ENCODE measurements at regions not wholly inside any gene's neighbourhood (a gene's known extent, or its start where the extent isn't known, plus 50 kb on each side); places are given as distances from the start of the nearest gene placed in this dataset.

DNA sequence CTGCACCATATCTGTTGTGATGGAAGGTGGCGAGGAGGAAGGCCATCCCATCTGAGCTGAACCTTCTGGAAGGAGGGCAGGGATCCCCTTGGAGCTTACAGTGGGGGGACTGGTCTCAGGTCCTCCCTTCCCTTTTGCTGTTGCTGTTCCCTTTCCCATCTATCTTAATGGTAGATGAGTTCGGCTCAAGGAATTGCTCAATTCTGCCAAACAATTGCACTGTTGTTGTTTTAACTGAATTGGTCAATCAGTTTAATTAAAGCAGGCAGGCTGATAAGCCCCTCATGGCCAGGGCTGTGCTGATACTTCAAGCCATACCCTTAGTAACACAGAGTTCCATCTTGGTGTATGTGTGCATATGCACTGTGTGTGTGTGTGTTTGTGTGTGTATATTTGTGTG is 220.4 kb upstream of the FOXF1 start:
- Mint-ChIP-seq H3K4me3 (no peak overlapping the region), H3K27me3 (peaks cover 84 to 95% of the 10 kb centered on the region in 2 donors), H3K36me3 (no peaks in the 10 kb centered on the region), H3K27ac (no peak overlapping the region), H3K9me3 (no peaks in the 10 kb centered on the region), H3K4me1 (peaks cover 0 to 2% of the 10 kb centered on the region in 2 donors)
- ATAC-seq (replicated peaks) (no peak), DNase-seq (no peak)

DNA sequence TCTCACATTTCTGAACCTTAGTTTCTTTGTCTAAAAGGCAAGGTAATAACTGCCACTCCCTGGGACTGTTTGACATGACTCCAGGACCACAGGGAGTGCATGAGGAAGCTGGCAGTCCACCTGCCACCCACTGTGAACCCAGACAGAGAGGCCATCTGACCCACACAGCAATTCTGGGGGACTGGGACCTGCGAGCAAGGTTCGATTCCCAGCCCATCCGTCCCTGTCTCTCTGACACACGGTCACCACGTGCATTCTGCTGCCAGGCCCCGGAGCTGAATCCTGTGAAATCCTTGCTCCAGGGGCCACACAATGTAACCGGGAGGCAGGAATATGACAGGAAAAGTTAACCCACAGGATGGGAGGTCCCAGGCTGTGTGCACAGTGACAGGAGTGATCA is 218.8 kb upstream of the FOXF1 start:
- Mint-ChIP-seq H3K27me3 (peaks cover 86 to 95% of the 10 kb centered on the region in 2 donors), H3K4me1 (peaks cover 0 to 2% of the 10 kb centered on the region in 2 donors), H3K4me3 (no peak overlapping the region), H3K9me3 (peaks cover 0 to 2% of the 10 kb centered on the region in 2 donors), H3K27ac (no peak overlapping the region), H3K36me3 (no peaks in the 10 kb centered on the region)
- DNase-seq (no peak), ATAC-seq (replicated peaks) (no peak)

DNA sequence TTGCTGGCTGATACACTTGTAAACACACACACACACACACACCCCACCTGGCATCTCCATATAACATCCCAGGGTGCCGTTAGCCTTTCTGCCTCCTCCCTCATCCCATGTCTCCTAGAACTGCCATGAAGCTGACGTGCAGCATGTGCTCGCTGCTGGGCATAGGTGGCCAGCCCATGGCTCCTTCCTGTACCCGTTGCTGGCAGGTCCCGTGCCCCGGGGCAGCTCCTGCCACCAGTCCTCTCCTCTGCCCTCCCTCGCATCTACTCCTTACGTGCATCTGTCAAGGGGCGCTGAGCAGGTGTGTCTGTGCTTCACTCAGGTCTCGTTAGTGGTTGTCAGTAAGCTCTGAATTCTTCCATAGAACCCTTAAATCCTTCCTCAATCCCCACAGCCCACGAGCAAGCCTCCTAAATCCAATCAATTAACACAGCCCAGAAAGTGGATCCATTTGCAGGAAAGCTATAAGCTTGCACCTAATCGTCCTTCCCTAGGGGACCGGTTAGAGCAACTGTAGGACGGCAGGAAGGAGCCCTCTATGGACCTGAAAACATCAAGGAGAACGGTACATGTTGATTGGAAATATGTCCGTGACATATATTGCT is 218.1 kb upstream of the FOXF1 start:
- H3K4me1 Mint-ChIP-seq, result peaks cover 0 to 2% of the 10 kb centered on the region in 2 donors
- peaks cover 0 to 2% of the 10 kb centered on the region in 2 donors for H3K9me3 Mint-ChIP-seq
- H3K27me3 Mint-ChIP-seq, result peaks cover 88 to 95% of the 10 kb centered on the region in 2 donors
- no peak overlapping the region for H3K4me3 Mint-ChIP-seq
- no peak for ATAC-seq (replicated peaks)
- no peaks in the 10 kb centered on the region for H3K36me3 Mint-ChIP-seq
- DNase-seq, result no peak
- H3K27ac Mint-ChIP-seq, result no peak overlapping the region

- H3K4me1 Mint-ChIP-seq, result no peaks in the 10 kb centered on the region
- H3K36me3 Mint-ChIP-seq, result no peaks in the 10 kb centered on the region
- DNase-seq (no peak), ATAC-seq (replicated peaks) (no peak)
- H3K4me3 Mint-ChIP-seq, result no peak overlapping the region
- peaks cover 88 to 95% of the 10 kb centered on the region in 2 donors for H3K27me3 Mint-ChIP-seq
- H3K27ac Mint-ChIP-seq, result no peak overlapping the region
- H3K9me3 Mint-ChIP-seq, result peaks cover 0 to 2% of the 10 kb centered on the region in 2 donors
These were observed 217.4 kb upstream of the FOXF1 start for GRCh38 chr16:86292942-86293341.

- H3K27me3 Mint-ChIP-seq, result peaks cover 88 to 95% of the 10 kb centered on the region in 2 donors
- no peak overlapping the region for H3K27ac Mint-ChIP-seq
- no peaks in the 10 kb centered on the region for H3K4me1 Mint-ChIP-seq
- ATAC-seq (replicated peaks), result no peak
- no peak for DNase-seq
- no peak overlapping the region for H3K4me3 Mint-ChIP-seq
- H3K9me3 Mint-ChIP-seq, result peaks cover 0 to 2% of the 10 kb centered on the region in 2 donors
- H3K36me3 Mint-ChIP-seq, result no peaks in the 10 kb centered on the region
These were observed 216.4 kb upstream of the FOXF1 start for GRCh38 chr16:86293906-86294305.

DNA sequence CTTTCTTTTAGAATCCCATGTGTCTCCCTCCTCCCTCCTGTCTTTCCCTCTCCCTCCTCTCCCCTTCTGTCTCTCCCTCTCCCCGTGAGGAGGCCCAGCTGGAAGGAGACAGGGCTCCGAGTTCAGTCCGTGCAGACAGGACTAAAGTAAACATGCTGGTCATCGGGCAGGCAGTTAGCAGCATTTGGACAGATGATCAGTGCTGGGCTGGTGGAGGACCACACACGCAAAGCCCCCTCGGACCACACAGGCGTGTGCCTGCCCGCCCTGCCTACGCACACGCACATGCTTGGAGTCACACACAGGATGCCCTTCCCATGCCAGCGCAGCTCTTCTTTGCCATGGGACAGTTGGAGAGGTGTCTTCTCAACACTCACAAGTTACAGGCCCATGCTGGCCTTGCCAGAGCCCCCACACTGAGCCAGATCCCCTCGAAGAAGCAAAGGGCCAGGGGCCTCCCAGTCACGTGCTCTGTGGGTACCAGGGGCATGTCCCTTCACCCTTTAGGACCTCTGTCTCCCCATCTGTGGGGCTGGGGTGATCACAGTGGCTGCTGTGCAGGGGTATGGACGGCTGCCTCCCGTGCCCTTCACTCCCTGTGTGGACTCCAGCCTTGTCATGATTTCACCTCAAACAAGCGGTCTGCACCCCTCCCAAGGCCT is 215.7 kb upstream of the FOXF1 start:
- H3K9me3 Mint-ChIP-seq, result peaks cover 0 to 2% of the 10 kb centered on the region in 2 donors
- no peaks in the 10 kb centered on the region for H3K36me3 Mint-ChIP-seq

GRCh38 chr16:86296256-86296655 is 214.1 kb upstream of the FOXF1 start:
- Mint-ChIP-seq H3K36me3 (no peaks in the 10 kb centered on the region), H3K4me1 (peaks cover 0 to 5% of the 10 kb centered on the region in 2 donors), H3K9me3 (peaks cover 0 to 2% of the 10 kb centered on the region in 2 donors), H3K27me3 (peaks cover 81 to 91% of the 10 kb centered on the region in 2 donors), H3K4me3 (no peak overlapping the region), H3K27ac (no peak overlapping the region)
- DNase-seq, result no peak
- no peak for ATAC-seq (replicated peaks)

More for the DNA sequence above, 215.7 kb upstream of the FOXF1 start:
- Mint-ChIP-seq H3K4me1 (no peaks in the 10 kb centered on the region), H3K27ac (no peak overlapping the region), H3K4me3 (no peak overlapping the region), H3K27me3 (peaks cover 86 to 93% of the 10 kb centered on the region in 2 donors)
- no peak for ATAC-seq (replicated peaks)
- no peak for DNase-seq

DNA sequence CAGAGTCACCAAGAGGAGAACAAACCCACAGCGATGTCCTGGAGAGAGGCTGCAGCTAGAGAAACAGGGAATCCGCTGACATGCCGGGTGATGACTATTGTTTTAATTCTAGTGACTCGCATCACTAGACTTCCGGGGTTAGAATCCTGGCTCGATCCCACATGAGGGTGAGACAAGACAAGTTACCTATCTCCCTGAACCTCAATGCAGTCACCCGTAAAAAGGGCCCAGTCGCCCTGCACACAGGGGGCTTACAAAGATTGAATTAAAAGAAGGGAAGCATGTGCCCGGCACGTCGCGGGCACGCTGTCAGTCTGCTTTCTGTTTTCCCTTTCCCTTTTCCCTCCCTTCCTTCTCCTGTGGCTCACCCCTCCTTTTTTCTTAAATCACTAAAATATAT is 212.9 kb upstream of the FOXF1 start:
- Mint-ChIP-seq H3K27me3 (peaks cover 79 to 91% of the 10 kb centered on the region in 2 donors), H3K36me3 (no peaks in the 10 kb centered on the region), H3K4me3 (peak overlapping the region in 1 of 2 donors; percentile 17), H3K9me3 (peaks cover 0 to 2% of the 10 kb centered on the region in 2 donors), H3K4me1 (peaks cover 0 to 5% of the 10 kb centered on the region in 2 donors), H3K27ac (no peak overlapping the region)
- ATAC-seq (replicated peaks) (no peak), DNase-seq (no peak)

DNA sequence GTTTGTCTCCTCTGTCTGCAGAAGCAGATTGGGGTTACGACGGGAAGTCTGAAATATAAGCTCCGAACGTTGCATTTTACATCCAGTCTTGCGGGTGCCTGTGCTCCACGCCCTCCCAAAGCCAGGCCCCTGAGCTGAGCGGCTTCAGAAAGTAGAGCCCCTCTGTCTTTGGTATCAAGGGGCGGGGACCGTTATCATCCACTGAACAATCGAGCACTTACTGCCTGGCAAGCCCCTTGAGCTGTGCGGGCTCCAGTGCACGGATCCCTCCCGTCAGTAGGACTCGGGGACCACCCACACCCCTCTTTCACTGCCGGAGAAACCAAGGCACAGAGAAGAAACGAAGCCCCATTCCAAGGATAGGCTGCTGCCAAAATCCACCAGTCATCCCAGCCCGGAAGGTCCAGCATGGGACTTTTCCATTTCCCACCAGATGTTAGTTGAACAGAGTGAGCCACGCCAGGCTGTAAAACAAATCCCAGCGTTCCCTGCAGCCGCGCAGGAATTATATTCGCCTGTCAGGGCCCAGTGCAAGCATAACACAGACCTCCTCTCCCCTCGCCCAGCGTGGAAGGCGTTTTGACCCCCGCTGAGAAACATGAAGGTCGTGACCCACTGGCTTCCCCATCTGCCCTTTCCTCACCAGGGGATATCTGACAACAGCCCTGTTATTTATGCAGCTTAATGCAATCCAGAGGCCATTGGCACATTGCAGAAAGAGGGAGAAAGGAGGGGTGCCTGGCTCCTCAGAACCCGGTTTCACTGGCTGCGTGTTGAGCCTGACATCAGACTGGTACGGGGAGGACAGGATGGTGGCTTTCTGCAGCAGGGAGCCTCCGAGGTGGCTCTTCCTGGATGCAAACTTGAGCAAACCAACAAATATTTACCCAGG is 212.2 kb upstream of the FOXF1 start:
- Mint-ChIP-seq H3K36me3 (no peaks in the 10 kb centered on the region), H3K9me3 (peaks cover 0 to 2% of the 10 kb centered on the region in 2 donors), H3K4me1 (peaks cover 0 to 5% of the 10 kb centered on the region in 2 donors), H3K27me3 (peaks cover 74 to 88% of the 10 kb centered on the region in 2 donors), H3K4me3 (peak overlapping the region in 1 of 2 donors; percentile 17), H3K27ac (no peak overlapping the region)
- no peak for DNase-seq
- no peak for ATAC-seq (replicated peaks)

- Mint-ChIP-seq H3K36me3 (no peaks in the 10 kb centered on the region), H3K9me3 (peaks cover 0 to 2% of the 10 kb centered on the region in 2 donors), H3K27me3 (peaks cover 69 to 83% of the 10 kb centered on the region in 2 donors), H3K27ac (no peak overlapping the region), H3K4me1 (peaks cover 0 to 5% of the 10 kb centered on the region in 2 donors), H3K4me3 (no peak overlapping the region)
- DNase-seq, result no peak
- ATAC-seq (replicated peaks), result no peak
These were observed 211.6 kb upstream of the FOXF1 start for GRCh38 chr16:86298758-86299134.

DNA sequence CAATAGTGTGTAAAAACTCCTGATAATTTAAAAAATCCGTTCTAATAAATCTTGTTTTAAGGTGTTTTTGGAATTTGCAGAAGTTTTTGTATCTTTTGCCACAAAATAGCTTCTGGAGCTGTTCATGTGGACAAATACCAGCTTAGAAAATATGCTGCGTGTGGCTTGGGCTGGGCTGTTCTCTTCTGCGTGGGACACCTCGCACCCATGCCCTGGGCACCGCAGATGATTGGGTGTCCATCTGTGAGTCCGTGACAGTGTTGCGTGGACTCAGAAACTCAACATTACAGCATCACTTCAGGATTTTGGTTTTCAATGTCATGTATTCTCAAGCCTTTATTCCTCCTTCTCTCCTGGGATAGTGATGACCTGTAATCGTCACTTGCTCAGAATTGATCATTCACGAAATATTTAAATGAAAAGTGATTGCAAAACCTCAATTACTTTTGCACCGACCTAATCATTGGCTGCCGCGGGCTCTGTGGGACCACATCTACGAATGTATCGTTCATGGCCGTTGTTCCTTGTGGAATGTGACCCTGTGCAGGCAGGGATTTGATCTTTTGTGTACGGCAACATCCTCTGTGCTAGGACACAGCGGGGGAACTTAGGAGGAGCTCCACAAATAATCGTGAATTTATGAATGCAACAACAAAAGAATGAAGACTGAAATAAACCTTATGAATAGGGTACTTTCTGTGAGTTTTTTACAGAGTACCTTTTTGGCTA is 210.3 kb upstream of the FOXF1 start:
- H3K27me3 Mint-ChIP-seq, result peaks cover 63 to 70% of the 10 kb centered on the region in 2 donors
- no peak overlapping the region for H3K27ac Mint-ChIP-seq
- ATAC-seq (replicated peaks), result no peak
- H3K36me3 Mint-ChIP-seq, result no peaks in the 10 kb centered on the region
- peaks cover 0 to 2% of the 10 kb centered on the region in 2 donors for H3K9me3 Mint-ChIP-seq
- peaks cover 0 to 5% of the 10 kb centered on the region in 2 donors for H3K4me1 Mint-ChIP-seq
- no peak overlapping the region for H3K4me3 Mint-ChIP-seq
- no peak for DNase-seq

- H3K27me3 Mint-ChIP-seq, result peaks cover 59 to 62% of the 10 kb centered on the region in 2 donors
- H3K27ac Mint-ChIP-seq, result peak overlapping the region; percentile 6
- H3K9me3 Mint-ChIP-seq, result no peaks in the 10 kb centered on the region
- DNase-seq (no peak), ATAC-seq (replicated peaks) (no peak)
- H3K4me3 Mint-ChIP-seq, result no peak overlapping the region
- peaks cover 0 to 5% of the 10 kb centered on the region in 2 donors for H3K4me1 Mint-ChIP-seq
- H3K36me3 Mint-ChIP-seq, result no peaks in the 10 kb centered on the region
These were observed 209.4 kb upstream of the FOXF1 start for GRCh38 chr16:86300746-86301481.

GRCh38 chr16:86302421-86303109 is 207.8 kb upstream of the FOXF1 start:
- H3K9me3 Mint-ChIP-seq, result no peaks in the 10 kb centered on the region
- H3K27me3 Mint-ChIP-seq, result peaks cover 51 to 53% of the 10 kb centered on the region in 2 donors
- H3K4me3 Mint-ChIP-seq, result no peak overlapping the region
- no peak overlapping the region for H3K27ac Mint-ChIP-seq
- ATAC-seq (replicated peaks) (no peak), DNase-seq (no peak)
- H3K4me1 Mint-ChIP-seq, result peaks cover 0 to 5% of the 10 kb centered on the region in 2 donors
- no peaks in the 10 kb centered on the region for H3K36me3 Mint-ChIP-seq

Data from stimulated activated naive B cell treated with anti-CD40 and anti-IgM and Interleukin-4, amounts not matched to agents 10 μg/mL and 1 μg/mL and 100 μg/mL, for 72 hours (primary cell).